ENCODE measurements at regions not wholly inside any gene's neighbourhood (a gene's known extent, or its start where the extent isn't known, plus 50 kb on each side); places are given as distances from the start of the nearest gene placed in this dataset.
A peak's percentile ranks its signal among the peaks of the same experiment; 100 is the strongest.

- DNase-seq (ENCODE audit: low read depth) = no peak
Observed at GRCh38 chrX:38991656-38992440, 190.6 kb downstream of the MID1IP1 start.

DNA sequence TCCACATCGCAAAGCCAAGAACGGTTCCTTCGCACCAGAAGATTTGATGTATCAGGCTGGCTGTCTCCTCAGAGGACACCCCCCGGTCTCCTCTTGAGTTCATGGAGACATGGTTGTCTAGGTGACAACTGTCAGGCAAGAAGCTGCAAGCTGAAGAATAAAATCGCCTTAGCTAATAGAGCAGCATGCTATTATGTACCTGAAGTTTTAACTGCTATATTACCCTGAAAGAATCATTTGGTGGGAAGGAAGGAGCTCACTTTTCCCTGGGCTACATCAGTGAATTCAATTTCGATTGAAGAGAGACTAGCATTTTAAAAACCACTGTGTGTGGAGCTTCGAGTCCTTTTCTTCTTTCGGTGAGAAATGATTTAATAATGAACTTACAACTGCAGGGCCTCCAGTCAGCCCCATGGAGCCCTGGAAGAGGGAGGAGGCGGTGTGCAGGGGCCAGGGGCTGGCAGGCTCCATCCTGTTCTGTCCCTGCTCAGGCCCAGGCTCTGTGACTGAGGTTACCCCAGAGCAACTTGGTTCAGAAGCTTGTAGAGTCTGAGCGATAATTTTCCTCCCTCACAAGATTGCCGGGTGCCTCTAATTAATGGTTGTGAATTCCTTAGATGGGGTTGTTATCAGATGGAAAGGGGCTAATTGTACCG lies 191.3 kb downstream of the MID1IP1 start:
- DNase-seq (ENCODE audit: low read depth) = no peak

DNA sequence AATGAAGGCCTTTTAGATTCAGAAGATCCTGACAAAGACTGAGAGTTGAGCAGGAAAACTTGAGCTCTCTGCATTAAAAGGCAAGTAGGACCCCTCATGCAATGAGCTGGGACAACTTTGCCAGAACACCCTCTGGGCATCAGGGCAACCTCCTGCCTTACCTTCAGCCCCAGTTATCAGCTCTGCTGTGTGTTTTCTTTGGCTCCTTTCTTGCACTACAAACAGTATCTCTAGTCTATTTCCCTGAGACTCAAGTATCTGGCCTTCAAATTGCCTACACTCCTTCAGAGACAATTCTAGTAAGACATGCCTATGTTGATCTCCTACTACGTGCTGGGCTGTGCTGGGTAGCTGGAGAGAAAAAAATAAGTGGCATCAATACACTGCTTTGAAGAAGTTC lies 192.2 kb downstream of the MID1IP1 start:
- DNase-seq (ENCODE audit: low read depth) = no peak

- no peak for DNase-seq (ENCODE audit: low read depth)
Observed at GRCh38 chrX:38999099-38999498, 197.8 kb downstream of the MID1IP1 start.

- DNase-seq (ENCODE audit: low read depth) = no peak
Observed at GRCh38 chrX:38999967-39000745, 198.9 kb downstream of the MID1IP1 start.

DNA sequence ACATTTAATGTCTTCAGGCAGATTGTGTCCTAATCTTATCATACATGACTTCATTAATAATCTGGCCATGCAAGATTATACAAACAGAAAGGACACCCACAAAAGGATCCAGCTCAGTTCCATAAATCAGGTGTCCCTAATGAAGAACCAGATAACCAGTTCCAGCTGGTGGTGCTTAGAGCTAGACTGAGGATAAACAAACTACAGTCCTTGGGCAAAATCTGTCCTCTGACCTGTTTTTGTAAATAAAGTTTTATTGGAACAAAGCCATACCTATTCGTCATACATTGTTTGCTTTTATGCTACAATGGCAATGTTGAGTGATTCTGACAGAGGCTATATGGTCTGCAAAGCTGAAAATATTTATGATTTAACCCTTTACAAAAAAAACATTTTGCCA lies 199.5 kb downstream of the MID1IP1 start:
- no peak for DNase-seq (ENCODE audit: low read depth)

DNA sequence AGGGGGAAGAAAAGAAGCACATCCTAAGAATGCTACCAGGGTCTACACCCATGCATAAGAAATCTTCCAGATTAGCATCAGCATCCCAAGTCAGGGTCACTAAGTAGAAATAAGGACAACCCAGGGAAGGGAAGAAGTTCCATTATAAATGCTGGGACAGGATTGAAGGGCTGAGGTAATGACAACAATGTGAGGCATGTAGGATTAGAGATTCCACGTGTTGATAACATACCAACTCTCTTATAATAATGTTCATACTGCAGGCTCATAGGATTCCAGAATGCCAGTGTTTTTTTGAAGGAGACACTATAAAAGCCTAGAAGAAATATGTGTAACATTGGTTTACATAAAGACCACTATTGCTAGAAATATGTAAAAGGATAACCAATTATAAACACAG lies 201.2 kb downstream of the MID1IP1 start:
- DNase-seq (ENCODE audit: low read depth) = no peak

- no peak for DNase-seq (ENCODE audit: low read depth)
Observed at GRCh38 chrX:39008549-39008948, 207.3 kb downstream of the MID1IP1 start.

DNA sequence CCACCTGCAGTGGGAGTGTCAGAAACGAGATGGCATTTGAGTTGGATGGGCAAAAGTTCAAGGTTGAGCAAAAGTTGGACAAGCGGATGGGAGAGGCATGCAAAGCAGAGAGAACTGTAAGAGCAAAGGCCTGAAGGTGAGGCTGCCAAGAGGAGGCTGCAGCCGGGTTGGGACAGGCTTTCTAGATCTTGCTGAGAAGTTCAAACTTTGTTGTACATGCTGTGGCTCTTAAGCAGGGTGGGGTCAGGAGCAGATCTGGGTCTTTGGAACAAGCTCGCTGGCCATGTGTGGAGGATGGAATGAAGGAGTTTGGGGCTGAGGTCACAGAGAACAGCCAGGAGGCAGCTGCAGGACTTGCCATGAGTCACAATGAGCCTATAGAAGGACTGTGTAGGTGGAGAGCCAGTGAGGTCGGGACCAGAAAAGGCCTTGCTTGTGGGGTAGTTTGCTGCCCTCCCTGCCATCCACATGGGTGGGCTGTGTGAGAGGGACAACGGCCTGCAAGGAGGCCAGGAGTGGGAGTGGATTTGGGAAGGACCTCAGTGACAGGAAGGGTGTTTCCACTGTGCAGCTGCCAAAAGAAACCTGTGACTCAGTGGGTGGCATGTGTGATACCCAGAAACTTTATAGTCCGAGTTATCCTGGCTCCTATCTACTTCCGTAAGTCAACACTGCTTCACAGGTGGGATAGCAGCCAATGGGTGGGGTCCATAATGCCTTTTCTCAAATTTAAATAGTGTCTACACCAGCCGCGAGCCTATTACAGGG lies 210.4 kb downstream of the MID1IP1 start:
- DNase-seq (ENCODE audit: low read depth) = peak; percentile 29

GRCh38 chrX:39012621-39013111 lies 211.4 kb downstream of the MID1IP1 start:
- peak; percentile 3 for DNase-seq (ENCODE audit: low read depth)

- no peak for DNase-seq (ENCODE audit: low read depth)
Observed at GRCh38 chrX:39016556-39016955, 215.3 kb downstream of the MID1IP1 start.

- DNase-seq (ENCODE audit: low read depth) = no peak
Observed at GRCh38 chrX:39017077-39017476, 215.8 kb downstream of the MID1IP1 start.

GRCh38 chrX:39017716-39018115 lies 216.5 kb downstream of the MID1IP1 start:
- DNase-seq (ENCODE audit: low read depth) = no peak

GRCh38 chrX:39018541-39018940 lies 217.3 kb downstream of the MID1IP1 start:
- no peak for DNase-seq (ENCODE audit: low read depth)

DNA sequence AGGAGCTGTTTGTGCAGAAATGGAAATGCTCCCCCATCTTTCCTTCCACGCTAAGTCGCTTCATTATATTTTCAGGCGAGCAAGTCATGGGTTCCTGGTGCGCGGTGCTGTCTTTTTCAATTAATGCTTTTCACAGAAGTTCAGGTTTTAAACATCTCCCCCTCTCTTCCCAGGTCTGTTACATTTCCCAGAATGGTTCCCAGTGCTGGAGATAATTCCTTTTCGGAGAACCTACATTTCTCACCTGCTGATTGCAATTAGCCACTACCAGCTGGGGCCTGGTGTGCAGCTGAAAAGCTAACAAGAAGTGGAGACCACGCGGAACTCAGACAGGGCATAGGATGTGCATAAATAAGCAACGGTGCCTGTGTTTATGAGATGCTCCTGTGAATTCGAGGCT lies 217.8 kb downstream of the MID1IP1 start:
- no peak for DNase-seq (ENCODE audit: low read depth)

- no peak for DNase-seq (ENCODE audit: low read depth)
Observed at GRCh38 chrX:39020051-39020669, 218.9 kb downstream of the MID1IP1 start.

DNA sequence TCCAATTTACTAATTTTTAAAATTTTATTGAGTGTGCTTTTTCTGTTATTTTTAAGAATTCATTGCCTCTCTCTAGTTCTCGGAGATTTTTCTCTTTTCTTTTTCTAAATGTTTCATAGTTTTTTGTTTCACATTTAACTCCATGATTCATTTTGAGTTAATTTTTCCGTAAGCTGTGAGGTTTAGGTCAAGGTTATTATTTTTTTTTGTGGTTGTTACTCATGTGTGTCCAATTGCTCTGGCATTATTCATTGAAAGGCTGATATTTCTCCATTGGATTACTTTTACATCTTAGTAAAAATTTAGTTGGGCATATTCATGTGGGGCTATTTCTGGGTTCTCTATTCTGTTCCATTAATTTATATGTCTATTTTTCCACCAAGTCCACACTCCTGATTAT lies 220.8 kb downstream of the MID1IP1 start:
- DNase-seq (ENCODE audit: low read depth) = no peak

GRCh38 chrX:39029221-39029620 lies 228.0 kb downstream of the MID1IP1 start:
- no peak for DNase-seq (ENCODE audit: low read depth)

DNA sequence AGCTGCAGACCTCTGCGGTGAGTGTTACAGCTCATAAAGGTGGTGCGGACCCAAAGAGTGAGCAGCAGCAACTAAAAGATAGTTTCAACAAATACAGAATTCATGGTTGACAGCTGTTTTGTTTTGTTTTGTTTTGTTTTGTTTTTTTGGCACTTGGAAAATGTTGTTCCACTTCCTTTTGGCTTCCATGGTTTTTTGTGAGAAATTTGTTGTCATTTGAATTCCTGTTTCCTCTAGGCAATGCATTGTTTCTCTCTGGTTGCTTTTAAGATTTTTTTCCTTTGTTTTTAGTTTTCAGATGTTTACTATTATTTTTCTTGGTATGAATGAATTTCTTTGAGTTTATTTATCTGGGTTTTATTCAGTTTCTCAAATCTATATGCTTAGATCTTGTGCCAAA lies 229.4 kb downstream of the MID1IP1 start:
- no peak for DNase-seq (ENCODE audit: low read depth)

GRCh38 chrX:39039890-39040289 lies 238.6 kb downstream of the MID1IP1 start:
- DNase-seq (ENCODE audit: low read depth) = no peak

DNA sequence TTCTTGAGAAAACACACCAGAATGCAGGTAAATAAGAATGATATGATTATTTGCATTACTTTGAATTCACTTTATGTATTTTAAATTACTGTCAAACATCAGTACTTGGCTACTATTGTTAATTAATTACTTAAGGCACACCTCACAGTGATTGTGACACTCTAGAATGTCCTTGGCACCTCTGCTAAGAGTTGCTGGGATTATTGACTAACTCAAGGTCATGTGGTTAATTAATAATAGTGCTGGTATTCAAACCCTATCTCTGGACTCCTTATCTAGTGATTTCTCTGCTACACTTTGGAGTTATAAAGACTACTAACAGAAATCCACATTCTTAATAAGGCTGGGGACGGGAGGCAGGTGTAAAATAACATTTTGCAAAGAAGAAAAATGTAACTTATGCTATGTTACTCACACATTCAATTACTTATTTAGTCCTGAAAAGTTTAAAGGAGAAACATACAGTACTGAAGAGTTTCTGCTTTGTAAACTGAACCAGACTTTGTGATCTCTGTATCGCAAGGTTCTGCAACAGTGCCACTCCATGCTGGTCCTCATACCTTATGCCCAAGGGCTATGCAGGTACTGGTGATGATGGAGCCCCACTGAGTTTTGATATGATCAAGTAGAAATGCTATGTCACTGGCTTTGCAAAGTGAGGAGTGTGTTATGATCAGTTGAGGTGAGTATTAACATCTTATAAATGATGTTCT lies 242.7 kb downstream of the MID1IP1 start:
- DNase-seq (ENCODE audit: low read depth) = no peak
